SU-DHL-6 (cell line): ENCODE measurements at regions not wholly inside any gene's neighbourhood (a gene's known extent, or its start where the extent isn't known, plus 50 kb on each side); places are given as distances from the start of the nearest gene placed in this dataset.

Experiments used
- CTCF ChIP-seq: fragments of 200-600 bp; sonication (generic); IDR thresholded peaks from one replicate; pipeline ENCODE4 v1.5.1; 2017; ENCODE audit warnings: antibody characterized with exemption, mild to moderate bottlenecking, low read length, moderate library complexity; ENCODE audit not compliant: insufficient read depth, poor library complexity, severe bottlenecking
- EZH2phosphoT487 ChIP-seq: fragments of 200-600 bp; sonication (generic), shearing (Covaris generic); conservative IDR thresholded peaks from 2 replicates; pipeline ENCODE4 v1.6.1; 2018; ENCODE audit warnings: mild to moderate bottlenecking, antibody characterized with exemption, low read length, moderate library complexity, mixed read lengths

GRCh38 chr4:145347684-145348083 is 134.0 kb upstream of the SMAD1 start:
- no peak for TF ChIP-seq CTCF
- TF ChIP-seq EZH2phosphoT487, result no peak
